NCI-H82 treated with DMSO at 0.1 percent for 48 hours (cell line): ENCODE measurements at regions not wholly inside any gene's neighbourhood (a gene's known extent, or its start where the extent isn't known, plus 50 kb on each side); places are given as distances from the start of the nearest gene placed in this dataset.
"Not testable (repeated sequence)": the region's sequence is repeated elsewhere in the genome, so short reads cannot be mapped to it uniquely, and the experiment has no call there.

Experiments
- DNase-seq: peaks from one replicate; lab custom pipeline; 2025; ENCODE audit not compliant: unreplicated experiment; lab: John Stamatoyannopoulos, UW

- no peak for DNase-seq
Measured at GRCh38 chr10:123221418-123221817, 67.2 kb downstream of the BUB3 start.

- DNase-seq = no peak
Measured at GRCh38 chr10:123222832-123223231, 68.6 kb downstream of the BUB3 start.

DNA sequence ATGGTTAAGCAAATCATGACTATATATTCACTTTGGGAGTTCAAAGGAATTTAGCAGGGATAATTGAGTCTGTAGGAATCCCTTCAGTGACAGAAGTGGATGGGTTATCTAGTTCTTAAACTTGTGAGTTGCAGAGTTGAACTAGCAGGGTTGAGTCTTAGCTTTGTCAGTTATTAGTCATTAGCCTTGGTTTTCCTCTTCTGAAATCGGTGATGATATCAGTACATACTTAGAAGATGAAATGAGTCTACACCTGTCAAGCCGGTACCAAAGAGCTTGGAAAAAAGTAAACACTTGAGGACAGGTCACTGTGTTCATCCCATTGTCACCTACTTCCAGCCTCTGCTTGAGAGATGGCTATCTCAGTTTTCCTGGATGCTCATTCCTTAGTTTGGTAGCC is 73.5 kb downstream of the BUB3 start:
- no peak for DNase-seq

DNA sequence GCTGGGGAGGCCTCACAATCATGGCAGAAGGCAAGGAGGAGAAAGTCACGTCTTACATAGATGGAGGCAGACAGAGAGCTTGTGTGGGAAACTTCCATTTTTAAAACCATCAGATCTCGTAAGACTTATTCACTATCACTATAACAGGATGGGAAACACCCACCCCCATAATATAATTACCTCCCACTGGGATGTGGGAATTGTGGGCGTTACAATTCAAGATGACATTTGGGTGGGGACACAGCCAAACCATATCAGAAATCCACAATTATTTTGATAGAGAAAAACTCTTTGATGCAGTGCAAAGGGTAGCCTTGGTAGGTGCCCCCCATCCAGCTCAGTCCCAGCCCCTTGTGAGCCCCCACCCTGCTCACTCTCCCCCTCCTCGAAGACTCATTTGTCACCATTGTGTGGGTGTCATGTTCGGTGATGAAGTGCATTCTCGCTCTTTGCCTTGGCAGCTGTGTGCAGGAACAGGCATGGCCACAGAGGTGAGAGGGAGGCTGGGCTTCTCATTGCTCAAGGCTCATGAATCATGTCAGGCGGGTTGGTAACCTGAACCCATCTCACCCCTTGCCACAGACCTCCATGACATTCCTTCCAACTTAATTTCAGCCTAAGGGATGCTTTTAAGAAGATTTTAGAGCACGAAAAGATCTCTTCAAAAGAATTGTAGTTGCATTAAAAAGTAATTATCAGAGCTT is 75.9 kb downstream of the BUB3 start:
- DNase-seq = no peak

DNA sequence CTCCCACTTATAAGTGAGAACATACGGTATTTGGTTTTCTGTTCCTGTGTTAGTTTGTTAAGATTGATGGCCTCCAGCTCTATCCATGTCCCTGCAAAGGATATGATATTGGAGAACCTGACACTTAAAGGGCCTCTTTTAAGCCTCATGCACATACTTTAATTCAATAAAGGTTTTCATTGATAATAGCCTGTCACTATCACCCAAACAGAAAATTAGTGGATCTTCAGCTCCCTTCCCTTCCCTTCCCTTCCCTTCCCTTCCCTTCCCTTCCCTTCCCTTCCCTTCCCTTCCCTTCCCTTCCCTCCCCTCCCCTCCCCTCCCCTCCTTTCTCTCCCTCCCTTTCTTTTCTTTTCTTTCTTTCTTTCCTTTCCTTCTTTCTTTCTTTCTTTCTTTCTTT is 78.7 kb downstream of the BUB3 start:
- DNase-seq = not testable (repeated sequence)

GRCh38 chr10:123235014-123235413 is 80.8 kb downstream of the BUB3 start:
- DNase-seq = not testable (repeated sequence)

GRCh38 chr10:123236126-123236525 is 81.9 kb downstream of the BUB3 start:
- DNase-seq = peak; percentile 7

GRCh38 chr10:123240250-123240649 is 86.0 kb downstream of the BUB3 start:
- no peak for DNase-seq

DNA sequence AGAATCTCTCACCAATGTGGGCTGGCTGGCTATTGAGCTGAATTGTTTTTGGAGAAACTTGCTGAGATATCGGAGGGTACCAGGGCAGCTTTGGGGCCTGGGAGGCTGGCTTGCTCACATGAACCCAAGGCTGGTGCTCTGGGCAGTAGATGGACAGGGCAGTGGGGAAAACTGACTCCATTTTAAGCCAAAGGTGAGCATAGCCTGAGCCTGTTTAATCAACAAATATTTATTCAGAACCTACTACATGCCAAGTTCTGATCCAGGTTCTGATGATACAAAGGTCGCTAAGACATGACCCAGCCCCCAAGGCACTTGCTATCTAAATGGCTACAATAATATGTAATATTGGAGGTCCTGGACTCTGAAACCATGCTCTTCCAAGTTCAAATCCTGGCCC is 86.6 kb downstream of the BUB3 start:
- no peak for DNase-seq

DNA sequence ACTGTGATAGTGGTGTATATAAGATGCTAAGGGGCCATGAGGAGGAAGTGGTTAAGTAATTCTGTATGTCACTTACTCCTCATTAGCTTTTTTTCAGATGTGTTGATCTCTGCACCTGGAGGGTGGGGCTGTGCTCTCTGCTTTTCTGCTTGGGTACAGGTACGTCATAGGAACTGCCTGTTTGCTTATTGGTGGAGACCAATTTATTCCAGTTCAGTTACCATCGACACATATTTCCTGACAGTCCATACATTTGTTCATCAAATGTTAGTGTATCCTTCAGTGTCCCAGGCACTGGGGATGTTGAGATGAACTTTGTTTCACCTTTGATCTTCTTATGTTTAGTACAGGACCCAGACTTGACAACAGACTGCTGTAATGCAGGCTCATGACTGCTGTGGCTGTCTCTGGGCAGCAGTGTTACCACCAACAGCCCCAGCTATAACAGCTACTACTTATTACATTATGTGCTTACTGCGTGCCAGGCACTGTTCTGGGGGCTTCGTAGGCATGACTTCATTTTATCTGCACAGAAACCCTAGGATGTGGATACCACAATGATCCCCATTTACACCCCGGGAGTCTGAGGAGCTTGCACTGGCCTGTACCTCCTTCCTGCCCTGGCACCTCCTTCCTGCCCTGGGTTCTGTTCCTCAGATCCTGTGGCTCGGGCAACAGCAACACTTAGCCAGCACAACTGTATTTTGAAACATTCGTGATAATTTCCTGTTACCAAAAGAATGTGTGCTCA is 87.4 kb downstream of the BUB3 start:
- DNase-seq = no peak

- DNase-seq = no peak
Measured at GRCh38 chr10:123244747-123245146, 90.5 kb downstream of the BUB3 start.

DNA sequence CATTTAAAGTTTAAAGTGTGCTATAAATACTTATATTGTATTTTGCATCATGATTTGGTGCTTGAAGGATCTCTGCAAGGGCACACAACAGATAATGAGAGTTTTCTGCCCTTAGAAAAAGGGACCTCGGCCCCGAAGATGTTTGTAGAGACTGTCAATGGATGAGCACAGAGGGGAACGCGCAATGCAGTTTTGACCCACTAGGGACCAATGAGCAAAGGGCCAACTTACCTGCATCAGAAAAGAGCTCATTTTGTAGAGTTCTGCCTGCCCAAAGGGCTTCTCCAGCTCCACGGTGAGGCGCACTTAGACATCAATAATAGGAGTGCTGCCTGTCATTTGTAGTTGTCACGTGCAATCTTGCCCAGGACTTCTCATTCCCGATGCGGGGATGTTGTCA is 91.1 kb downstream of the BUB3 start:
- no peak for DNase-seq

DNA sequence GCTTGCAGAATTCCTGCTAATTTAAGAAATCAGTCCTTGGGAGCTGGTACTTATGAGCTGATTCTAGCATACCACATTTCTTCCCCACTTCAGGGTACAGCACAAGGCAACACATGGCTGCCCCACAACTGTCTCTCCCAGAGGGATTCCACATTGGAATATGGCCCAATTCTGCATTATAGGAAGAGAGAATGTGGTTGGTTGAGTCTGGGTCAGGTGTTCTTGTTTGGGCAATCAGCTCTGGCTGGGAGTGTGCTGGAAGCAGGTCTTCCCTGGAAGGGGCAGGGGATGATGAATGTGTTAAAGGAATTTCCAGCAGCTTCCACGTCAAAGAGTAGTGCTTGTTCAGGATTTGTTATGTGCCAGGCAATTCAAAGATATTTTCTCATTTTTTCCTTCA is 95.7 kb downstream of the BUB3 start:
- DNase-seq = no peak

DNA sequence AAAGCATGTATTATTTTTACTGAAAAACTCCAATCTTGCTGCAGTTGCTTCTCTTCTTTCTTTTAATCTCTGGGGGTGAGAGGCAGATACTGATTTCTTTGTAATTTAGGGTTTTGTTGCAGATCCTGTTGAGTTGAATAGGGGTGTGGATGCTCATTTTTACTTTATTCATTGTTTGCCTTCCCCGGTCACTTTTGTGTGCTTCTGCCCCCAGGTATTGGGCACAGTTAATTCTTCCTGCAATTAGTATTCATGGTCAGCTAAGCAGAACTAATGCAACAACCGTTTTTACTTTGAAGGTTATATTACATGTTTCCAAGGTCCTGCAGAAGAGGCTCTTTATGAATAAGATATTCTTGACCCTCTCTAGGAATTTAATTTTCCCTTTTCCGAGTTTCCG is 96.4 kb downstream of the BUB3 start:
- DNase-seq = no peak

GRCh38 chr10:123252779-123253178 is 98.6 kb downstream of the BUB3 start:
- no peak for DNase-seq

- DNase-seq = not testable (repeated sequence)
Measured at GRCh38 chr10:123254343-123254742, 100.1 kb downstream of the BUB3 start.

GRCh38 chr10:123257904-123258456 is 103.8 kb downstream of the BUB3 start:
- no peak for DNase-seq

GRCh38 chr10:123259081-123259480 is 104.9 kb downstream of the BUB3 start:
- DNase-seq = no peak

DNA sequence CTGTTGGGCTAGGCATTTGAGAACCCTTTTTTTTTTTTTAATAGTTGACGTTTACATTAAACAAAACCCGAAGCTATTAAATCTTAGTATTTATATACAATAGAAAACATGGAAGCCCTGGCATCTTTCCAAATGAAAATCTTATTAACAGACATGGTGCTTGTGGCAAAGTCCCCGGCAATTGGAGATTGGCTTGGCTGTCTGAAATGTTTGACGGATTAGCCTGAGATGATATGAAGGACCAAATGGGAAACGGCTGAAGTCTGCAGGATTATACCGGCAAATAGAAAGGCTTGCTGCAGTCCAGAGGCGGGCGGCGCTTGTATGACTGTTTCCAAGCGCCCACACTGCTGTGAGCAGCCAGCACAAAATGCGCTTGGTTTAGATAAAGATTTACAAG is 105.6 kb downstream of the BUB3 start:
- DNase-seq = peak; percentile 56

DNA sequence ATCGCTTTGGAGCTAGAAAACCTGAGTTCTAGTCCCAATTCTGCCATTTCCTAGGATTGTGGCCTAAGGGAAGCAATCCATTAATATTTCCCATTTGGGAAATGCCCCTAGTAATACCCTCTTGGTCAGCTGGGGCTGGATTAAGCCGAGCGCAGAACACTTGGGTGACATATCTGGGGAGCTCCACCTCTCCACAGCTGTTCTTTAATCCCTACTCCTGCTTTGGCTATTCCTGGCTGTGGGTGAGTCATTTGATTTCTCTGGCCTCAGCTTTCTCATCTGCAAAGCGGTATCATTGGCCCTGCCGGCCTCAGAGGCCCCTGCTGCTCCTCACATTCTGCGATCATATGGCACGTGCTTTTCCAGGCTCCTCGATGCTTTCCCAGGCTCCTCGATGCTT is 108.3 kb downstream of the BUB3 start:
- peak; percentile 45 for DNase-seq

- no peak for DNase-seq
Measured at GRCh38 chr10:123266971-123267370, 112.8 kb downstream of the BUB3 start.

GRCh38 chr10:123269017-123269552 is 114.9 kb downstream of the BUB3 start:
- DNase-seq = no peak
